T47D (cell line): ENCODE measurements at regions not wholly inside any gene's neighbourhood (a gene's known extent, or its start where the extent isn't known, plus 50 kb on each side); places are given as distances from the start of the nearest gene placed in this dataset.
A peak's percentile ranks its signal among the peaks of the same experiment; 100 is the strongest.

Source experiments
- DNase-seq, 2 experiments: peaks; one replicate each; pipeline versions ENCODE4 v3.0.0 to v3.0.0-alpha.2; 2011 to 2012; ENCODE audit warnings: low read depth in 1 of 2, low spot score in 1 of 2
- JUND ChIP-seq: IDR thresholded peaks from 2 replicates; pipeline ENCODE4 v1.6.1; 2012; ENCODE audit warnings: low read depth
- in situ Hi-C: cut with HindIII; loops from 2 replicates; pipeline ENCODE4 v1.10.0; 2016; ENCODE audit warnings: low sequenced_read_pairs, low pct_unique_long_range_greater_than_20kb

DNA sequence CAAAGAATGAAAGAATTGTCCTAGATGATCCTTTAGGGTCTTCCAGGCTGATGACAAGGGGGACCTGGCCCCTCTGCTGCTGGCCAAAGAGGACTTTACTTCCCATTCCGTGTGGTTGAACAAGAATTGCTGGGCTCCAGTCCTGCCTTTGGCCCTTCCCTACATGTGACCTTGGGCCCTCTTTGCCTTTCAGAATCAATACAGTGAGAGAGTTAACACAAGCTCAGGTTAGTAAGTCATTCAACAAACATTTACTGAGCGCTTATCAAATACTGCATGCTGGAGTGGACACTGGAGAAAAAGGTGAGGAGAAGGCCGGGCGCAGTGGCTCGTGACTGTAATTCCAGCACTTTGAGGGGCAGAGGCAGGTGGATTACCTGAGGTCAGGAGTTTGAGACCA is 113.1 kb downstream of the C9orf50 start:
- in situ Hi-C loops: no loop called here
- TF ChIP-seq JUND: no peak
- no peak for DNase-seq

DNA sequence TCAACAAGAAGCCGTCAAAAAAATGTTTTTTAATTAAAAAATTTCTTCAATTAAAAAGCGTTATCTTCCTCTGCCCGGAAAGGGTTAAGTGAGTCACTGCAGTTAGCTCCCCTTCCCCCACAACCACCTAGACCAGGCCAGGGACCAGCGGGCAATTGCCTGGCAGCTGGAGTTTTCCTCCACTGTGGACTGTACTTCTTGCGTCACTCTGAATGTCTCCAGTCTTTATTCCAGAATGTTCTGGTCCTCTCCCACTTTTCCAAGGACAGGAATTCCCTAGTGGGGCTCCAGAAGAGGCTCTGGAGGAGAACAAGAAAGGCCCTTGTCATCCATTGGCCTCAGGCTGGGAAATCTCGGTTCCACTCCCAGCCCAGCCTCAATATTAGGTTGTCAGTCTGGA is 114.0 kb downstream of the C9orf50 start:
- no peak for DNase-seq
- in situ Hi-C loops: no loop called here
- no peak for TF ChIP-seq JUND

DNA sequence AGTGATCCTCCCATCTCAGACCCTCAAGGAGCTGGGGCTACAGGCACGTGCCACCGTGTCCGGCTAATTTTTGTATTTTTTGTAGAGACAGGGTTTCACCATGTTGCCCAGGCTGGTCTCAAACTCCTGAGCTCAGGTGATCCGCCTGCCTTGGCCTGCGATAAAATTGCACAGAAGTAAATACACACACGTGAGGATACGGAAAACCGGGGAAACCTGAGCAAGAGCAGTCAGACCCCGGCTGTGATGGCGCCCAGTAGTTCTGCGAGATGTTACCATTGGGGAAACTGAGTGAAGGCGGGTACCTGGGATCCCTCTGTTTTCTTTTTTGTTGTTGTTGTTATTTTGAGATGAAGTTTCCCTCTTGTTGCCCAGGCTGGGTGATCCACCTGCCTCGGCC is 114.9 kb downstream of the C9orf50 start:
- in situ Hi-C loops: no loop called here
- DNase-seq: no peak
- no peak for TF ChIP-seq JUND

DNA sequence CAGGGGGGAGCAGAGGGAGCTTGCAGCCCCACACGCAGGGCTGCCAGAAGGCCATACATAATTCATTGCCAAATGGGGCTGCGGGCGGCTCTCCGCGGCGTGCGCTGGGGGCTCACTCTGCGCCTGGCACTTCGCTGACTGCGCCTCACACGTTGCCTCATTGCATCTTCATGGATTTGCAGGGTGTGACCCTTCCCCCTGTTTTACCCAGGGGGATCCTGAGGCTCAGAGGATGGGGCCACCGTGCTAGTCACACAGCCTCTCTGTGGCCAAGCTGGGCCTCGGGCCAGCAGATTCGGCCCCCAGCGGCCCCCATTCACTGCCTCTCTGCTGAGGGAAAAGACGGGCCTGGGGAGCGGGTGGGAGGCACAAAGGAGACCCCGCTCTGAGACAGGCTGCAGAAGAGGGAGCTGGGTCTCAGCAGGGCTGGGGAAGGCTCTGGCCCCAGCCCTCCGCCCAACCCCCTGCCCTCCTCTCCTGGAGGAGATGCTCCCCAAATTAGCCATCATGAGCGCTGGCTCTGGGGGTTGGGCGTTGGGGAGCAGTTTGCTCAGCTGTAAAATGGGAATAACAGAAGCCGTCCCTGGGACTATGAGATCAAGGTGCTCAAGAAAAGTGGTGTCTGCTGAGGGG is 115.5 kb downstream of the C9orf50 start:
- DNase-seq: no peak
- no peak for TF ChIP-seq JUND
- in situ Hi-C loops: no loop called here

DNA sequence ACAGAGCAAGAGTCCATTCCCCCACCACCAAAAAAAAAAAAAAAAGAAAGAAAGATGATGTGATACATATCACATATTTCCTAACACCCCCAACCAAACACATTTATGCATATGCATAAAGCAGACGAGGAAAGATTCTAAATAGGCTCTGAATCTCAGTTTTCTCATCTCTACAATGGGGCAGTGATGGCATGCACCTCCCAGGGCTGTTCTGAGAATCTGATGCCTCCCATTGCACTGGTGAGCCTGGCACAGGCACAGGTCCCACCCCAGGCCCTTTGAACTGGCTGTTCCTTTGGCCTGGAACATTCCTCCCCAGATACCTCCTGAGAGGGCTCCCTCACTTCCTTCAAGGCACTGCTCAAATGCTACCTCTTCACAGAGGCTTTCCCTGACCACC is 116.5 kb downstream of the C9orf50 start:
- in situ Hi-C loops: no loop called here
- no peak for DNase-seq
- TF ChIP-seq JUND: no peak

DNA sequence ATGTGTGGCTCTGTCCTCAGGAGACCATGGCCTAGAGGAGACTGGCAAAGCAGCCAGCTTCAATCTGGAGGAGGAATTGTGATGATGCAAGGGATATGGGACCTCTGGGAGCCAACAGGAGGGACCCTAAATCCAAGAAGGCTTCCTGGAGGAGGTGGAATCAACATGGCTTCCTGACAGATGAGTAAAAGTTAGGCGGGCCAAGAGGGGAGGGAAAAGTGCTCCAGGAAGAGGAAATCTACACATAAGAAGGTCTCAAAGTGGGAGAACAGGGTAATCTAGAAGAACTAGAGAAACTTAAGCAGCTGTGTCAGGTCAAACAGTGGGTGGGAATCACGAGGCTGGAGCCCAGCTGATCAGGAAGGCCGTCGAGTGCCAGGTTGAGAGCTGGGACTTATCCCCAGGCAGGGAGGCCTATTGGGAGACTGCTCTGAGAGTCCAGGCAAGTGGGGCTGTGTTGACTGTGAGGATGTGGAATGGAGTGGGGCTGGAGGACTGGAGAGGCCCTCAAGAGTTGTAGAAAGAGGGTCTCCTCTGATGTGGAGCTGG is 119.1 kb downstream of the C9orf50 start:
- TF ChIP-seq JUND: no peak
- DNase-seq: peak in 1 of 2 experiments; percentile 63
- in situ Hi-C loops: no loop called here

DNA sequence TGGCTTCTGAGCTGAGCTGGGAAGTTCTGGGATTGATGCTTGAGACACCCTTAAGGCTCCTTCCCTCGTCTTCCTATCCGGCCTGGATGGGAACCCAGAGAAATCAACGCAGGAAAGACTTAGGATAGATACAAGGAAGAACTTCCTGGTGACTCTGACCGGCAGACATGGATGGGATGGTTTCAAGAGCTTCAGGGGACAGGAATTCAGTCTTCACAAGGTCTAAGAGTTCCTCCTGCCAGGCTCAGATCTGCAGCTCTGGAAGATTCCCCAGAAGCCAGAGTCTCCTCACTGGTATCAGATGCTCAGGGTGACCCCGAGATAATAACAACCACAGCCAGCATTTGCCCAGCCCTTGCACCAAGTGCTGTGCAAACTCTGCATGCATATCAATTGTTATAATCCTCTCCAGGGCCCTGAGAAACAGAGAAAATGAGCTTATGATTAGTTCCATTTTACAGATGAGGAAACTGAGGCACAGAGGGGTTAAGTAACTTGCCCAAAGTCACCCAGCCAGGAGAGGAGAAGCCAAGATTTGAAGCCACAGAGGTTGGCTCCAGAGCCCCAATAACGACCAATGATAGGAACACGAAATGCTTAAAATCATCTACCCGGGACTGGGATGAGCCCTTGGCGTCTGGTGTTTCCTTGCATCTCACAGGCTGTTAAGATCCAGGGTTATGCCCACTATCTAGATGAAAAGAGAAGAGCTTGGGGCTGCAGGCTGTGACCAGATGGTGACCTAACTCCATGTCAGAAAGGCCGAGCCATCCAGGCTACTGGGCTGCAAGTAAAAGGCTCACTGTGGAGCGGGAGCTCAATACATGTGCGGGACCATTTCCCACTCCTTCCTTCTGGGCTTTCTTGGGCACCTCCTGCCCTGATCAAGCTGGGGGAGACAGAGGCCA is 119.8 kb downstream of the C9orf50 start:
- TF ChIP-seq JUND: no peak
- in situ Hi-C loops: no loop called here
- no peak for DNase-seq

DNA sequence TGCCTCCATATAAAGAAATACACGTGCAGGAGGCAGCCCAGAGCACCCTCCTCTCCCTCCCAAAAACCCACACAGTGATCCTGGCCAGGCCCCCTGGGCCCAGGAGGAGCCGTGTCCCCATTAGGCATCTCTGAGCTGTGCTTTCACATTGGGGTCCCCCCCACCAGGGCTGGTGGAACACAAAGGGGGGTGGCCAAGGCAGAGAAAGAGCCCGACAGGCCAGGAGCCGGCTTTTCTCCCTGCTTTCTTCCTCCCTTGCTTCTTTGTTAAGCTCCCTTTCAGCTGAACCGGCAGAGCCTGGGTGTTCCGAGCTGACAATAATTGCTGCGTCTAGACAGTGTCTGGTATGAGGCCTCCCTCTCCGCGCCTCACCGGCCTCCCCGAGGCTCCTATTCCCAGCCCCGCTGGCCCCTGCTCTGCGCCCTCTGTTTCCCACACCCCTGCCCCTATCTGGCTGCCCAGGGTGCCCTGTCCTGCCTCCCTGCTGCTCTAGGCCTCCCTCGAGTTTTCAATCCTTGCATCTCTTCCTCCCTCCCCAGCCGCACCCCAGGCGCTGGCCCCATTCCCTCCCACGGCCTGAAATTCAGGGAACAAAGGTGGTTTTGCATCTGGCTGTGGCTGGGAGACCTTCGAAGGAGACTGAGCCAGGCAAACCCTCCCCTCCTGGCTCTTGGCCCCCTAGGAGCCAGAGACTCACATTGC is 120.6 kb downstream of the C9orf50 start:
- no peak for TF ChIP-seq JUND
- no peak for DNase-seq
- in situ Hi-C loops: no loop called here

DNA sequence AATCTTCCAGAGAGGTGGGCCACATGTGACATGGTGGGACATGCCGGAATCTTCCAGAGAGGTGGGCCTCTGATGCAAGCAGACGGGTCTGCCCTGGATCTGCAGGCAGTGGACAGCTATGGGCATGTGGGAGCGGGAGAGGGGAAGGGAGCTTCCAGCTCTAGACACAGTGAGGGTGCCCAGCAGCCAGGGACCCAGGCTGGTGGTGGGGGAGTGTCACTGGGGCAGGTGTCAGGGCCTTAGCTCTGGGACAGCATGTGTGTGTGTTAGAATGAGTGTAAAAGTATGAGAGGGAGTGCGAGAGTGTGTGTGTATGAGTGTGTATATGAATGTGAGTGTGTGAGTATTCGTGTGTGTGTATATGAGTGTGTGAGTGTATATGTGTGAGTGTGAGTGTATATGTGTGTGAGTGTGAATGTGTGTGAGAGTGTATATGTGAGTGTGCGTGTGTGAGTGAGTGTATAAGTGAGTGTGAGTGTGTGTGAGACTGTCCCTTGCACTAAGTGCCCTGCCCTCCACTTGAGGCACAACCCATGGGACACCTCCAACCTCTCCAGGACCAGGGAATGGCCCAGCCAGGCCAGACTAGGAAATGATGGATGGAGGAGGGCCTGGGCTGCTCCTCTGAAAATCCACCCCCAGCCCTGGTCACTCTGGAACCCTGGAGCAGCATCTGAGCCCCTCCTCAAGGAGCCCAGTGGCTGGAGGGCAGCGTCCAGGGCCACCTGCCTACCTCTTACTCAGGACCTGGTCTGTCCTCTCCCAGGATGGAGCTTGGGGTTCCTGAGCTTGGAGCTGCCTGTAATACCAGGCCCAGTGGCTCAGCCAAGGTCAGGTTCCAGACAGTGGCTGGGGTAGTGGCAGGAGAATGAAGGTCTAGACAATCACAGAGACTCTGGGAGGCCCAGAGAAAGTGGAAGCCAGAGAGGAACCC is 122.2 kb downstream of the C9orf50 start:
- DNase-seq: no peak
- TF ChIP-seq JUND: no peak
- in situ Hi-C loops: no loop called here

DNA sequence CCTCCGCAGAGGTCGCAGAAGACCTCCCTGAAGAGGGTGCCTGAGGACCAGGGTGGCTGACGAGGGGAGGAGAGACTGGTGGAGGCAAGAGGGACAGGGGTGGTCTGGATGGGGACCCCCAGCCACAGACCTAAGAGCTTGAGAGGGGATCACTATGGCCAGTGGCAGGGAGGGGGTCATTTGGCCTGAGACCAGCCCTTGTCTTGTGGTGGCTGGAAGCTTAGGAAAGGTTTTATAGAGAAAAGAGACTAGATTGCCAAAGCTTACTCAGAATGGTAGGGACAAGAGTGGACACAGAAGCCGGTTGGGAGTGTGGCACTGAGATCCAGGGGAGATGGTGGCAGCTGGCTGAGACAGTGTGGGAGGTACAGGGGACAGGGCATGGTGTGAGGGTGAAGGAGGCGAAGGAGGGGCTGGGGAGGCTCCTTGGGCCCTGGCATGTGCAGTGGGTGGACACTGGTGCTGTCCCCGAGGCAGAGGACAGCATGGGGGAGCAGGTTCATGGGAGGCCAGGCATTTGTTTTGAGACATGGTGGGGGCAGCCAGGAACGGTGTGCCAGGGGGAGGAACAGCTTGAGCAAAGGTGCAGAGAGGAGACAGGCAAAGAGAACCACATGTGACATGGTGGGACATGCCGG is 123.0 kb downstream of the C9orf50 start:
- in situ Hi-C loops: no loop called here
- no peak for TF ChIP-seq JUND
- no peak for DNase-seq

DNA sequence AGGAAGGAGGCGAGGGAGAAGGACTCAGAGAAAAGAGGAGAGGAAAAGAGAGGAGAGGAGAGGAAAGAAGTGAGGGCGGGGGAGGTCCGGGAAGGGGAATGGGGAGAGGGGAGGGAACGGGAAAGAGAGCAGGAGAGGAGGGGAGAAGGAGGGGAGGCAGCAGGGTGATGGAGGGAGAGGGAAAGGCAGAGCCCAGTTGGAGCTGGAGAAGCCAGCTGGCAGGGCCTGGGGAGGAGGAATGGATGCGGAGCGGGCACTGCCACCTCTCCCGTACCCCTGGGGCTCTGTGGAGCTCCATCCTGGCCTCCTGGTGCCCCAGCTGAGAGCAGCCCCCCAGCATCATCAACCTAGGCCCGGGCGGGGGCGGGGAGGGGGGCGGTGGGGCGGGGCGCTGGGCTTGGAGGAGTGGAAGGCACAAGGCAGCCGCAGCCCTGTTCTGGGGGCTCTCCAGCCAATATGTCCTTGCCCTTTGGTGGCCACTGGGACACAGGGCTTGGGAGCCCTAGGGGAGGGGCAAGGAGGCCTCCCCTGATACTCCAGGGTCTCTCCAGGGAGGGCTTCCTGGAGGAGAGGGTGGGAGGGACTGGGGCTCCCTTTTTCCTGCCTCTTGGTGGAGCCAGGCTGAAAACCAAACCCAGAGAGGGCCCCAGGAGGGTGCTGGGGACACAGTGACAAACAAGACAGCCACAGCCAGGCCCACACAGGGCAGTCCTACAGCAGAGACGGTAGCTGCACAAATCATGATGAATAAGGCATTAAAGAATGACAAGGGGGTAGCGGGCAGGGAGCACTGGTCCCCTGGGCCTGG is 123.7 kb downstream of the C9orf50 start:
- no peak for TF ChIP-seq JUND
- DNase-seq: no peak
- in situ Hi-C loops: no loop called here
